ENCODE measurements at regions not wholly inside any gene's neighbourhood (a gene's known extent, or its start where the extent isn't known, plus 50 kb on each side); places are given as distances from the start of the nearest gene placed in this dataset.

- DNase-seq (no peak), ATAC-seq (no peak)
- intact Hi-C loops (cut with DNase I, micrococcal nuclease), result no loop called here
Observed at GRCh38 chr3:74121761-74122160, 492.7 kb downstream of the CNTN3 start.

- no peak for DNase-seq
- intact Hi-C loops (cut with DNase I, micrococcal nuclease), result no loop called here
- ATAC-seq, result no peak
Observed at GRCh38 chr3:74119221-74119620, 494.5 kb upstream of the PDZRN3 start.

GRCh38 chr3:74115906-74116305 is 491.2 kb upstream of the PDZRN3 start:
- DNase-seq (no peak), ATAC-seq (no peak)

GRCh38 chr3:74107451-74107850 is 482.7 kb upstream of the PDZRN3 start:
- no peak for ATAC-seq
- intact Hi-C loops (cut with DNase I, micrococcal nuclease), result no loop called here
- no peak for DNase-seq

More at GRCh38 chr3:74115906-74116305, 491.2 kb upstream of the PDZRN3 start:
- intact Hi-C loops (cut with DNase I, micrococcal nuclease), result no loop called here

GRCh38 chr3:74106925-74107324 is 482.2 kb upstream of the PDZRN3 start:
- ATAC-seq (no peak), DNase-seq (no peak)
- intact Hi-C loops (cut with DNase I, micrococcal nuclease), result no loop called here

- DNase-seq (no peak), ATAC-seq (no peak)
- intact Hi-C loops (cut with DNase I, micrococcal nuclease), result no loop called here
Observed at GRCh38 chr3:74091204-74091603, 466.5 kb upstream of the PDZRN3 start.

GRCh38 chr3:74089814-74090213 is 465.1 kb upstream of the PDZRN3 start:
- intact Hi-C loops (cut with DNase I, micrococcal nuclease), result no loop called here
- DNase-seq (no peak), ATAC-seq (no peak)

- DNase-seq (no peak), ATAC-seq (no peak)
- intact Hi-C loops (cut with DNase I, micrococcal nuclease), result no loop called here
Observed at GRCh38 chr3:74080056-74080461, 455.3 kb upstream of the PDZRN3 start.

- intact Hi-C loops (cut with DNase I, micrococcal nuclease), result no loop called here
- DNase-seq, result no peak
- ATAC-seq, result no peak
Observed at GRCh38 chr3:74075241-74075640, 450.5 kb upstream of the PDZRN3 start.

GRCh38 chr3:74074700-74075099 is 450.0 kb upstream of the PDZRN3 start:
- DNase-seq (no peak), ATAC-seq (no peak)
- intact Hi-C loops (cut with DNase I, micrococcal nuclease), result no loop called here

GRCh38 chr3:74067296-74067695 is 442.6 kb upstream of the PDZRN3 start:
- no peak for DNase-seq
- no peak for ATAC-seq
- intact Hi-C loops (cut with DNase I, micrococcal nuclease), result no loop called here

GRCh38 chr3:74066456-74066855 is 441.7 kb upstream of the PDZRN3 start:
- DNase-seq, result no peak
- intact Hi-C loops (cut with DNase I, micrococcal nuclease), result no loop called here
- ATAC-seq, result no peak

GRCh38 chr3:74059923-74060600 is 435.3 kb upstream of the PDZRN3 start:
- ATAC-seq (no peak), DNase-seq (no peak)
- intact Hi-C loops (cut with DNase I, micrococcal nuclease), result no loop called here

- intact Hi-C loops (cut with DNase I, micrococcal nuclease), result no loop called here
- ATAC-seq (no peak), DNase-seq (no peak)
Observed at GRCh38 chr3:74059301-74059922, 434.7 kb upstream of the PDZRN3 start.

- intact Hi-C loops (cut with DNase I, micrococcal nuclease), result no loop called here
- DNase-seq (no peak), ATAC-seq (no peak)
Observed at GRCh38 chr3:74057169-74057568, 432.4 kb upstream of the PDZRN3 start.

- ATAC-seq, result no peak
- intact Hi-C loops (cut with DNase I, micrococcal nuclease), result no loop called here
- DNase-seq, result no peak
Observed at GRCh38 chr3:74055061-74055460, 430.3 kb upstream of the PDZRN3 start.

- DNase-seq (no peak), ATAC-seq (no peak)
- intact Hi-C loops (cut with DNase I, micrococcal nuclease), result no loop called here
Observed at GRCh38 chr3:74054566-74054965, 429.8 kb upstream of the PDZRN3 start.

GRCh38 chr3:74053970-74054516 is 429.3 kb upstream of the PDZRN3 start:
- intact Hi-C loops (cut with DNase I, micrococcal nuclease), result no loop called here
- no peak for DNase-seq
- ATAC-seq, result no peak

- DNase-seq, result no peak
- intact Hi-C loops (cut with DNase I, micrococcal nuclease), result no loop called here
- no peak for ATAC-seq
Observed at GRCh38 chr3:74049444-74049843, 424.7 kb upstream of the PDZRN3 start.

- intact Hi-C loops (cut with DNase I, micrococcal nuclease), result no loop called here
- ATAC-seq, result no peak
- DNase-seq, result no peak
Observed at GRCh38 chr3:74048699-74049098, 424.0 kb upstream of the PDZRN3 start.

GRCh38 chr3:74045000-74045399 is 420.3 kb upstream of the PDZRN3 start:
- ATAC-seq, result no peak
- no peak for DNase-seq
- intact Hi-C loops (cut with DNase I, micrococcal nuclease), result no loop called here
